ENCODE measurements at regions not wholly inside any gene's neighbourhood (a gene's known extent, or its start where the extent isn't known, plus 50 kb on each side); places are given as distances from the start of the nearest gene placed in this dataset.

- DNase-seq (ENCODE audit: extremely low read depth, low read depth): no peak
- TF ChIP-seq CTCF (IDR thresholded peaks at IDR 0.05; ENCODE audit: low read depth, low read length, missing control alignments): no peak
- no peak overlapping the region for H3K4me3 ChIP-seq (replicated peaks; ENCODE audit: low read depth, low read length)
These were observed 706.6 kb downstream of the INHBA start for GRCh38 chr7:40996233-40996677.

DNA sequence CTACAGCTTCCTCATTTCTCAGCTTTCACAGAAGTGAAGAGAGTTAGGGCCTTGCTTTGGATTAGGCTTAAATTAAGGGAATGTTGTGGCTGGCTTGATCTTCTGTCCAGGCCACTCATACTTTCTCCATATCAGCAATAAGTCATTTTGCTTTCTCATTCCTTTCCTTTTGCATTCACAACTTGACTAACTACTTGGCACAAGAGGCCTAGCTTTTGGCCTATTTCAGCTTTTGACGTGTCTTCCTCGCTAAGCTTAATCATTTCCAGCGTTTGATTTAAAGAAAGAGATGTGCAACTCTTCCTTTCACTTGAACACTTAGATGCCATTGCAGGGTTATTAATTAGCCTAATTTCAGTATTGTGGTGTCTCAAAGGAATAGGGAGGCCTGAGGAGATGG lies 712.0 kb downstream of the INHBA start:
- DNase-seq (ENCODE audit: extremely low read depth, low read depth): no peak
- TF ChIP-seq CTCF (IDR thresholded peaks at IDR 0.05; ENCODE audit: low read depth, low read length, missing control alignments): no peak
- H3K4me3 ChIP-seq (replicated peaks; ENCODE audit: low read depth, low read length): no peak overlapping the region

DNA sequence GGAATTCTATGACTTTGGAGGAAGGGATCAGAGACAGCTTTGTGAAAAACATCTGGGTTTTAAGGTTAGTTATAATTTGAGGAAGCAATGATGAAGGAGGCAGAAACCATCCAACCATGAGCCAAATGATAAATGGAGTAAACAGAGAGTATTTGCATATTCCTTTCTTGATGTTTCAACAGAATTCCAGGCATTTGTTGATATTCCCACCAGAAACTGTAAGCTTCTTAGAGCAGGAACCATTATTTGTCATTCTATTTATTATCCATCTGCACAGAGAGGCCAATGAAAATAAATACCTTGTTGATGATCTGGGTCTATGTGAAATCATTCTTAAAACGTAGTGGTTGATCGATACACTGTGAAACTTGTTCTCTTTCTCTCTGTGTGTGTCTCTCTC lies 715.3 kb downstream of the INHBA start:
- no peak for TF ChIP-seq CTCF (IDR thresholded peaks at IDR 0.05; ENCODE audit: low read depth, low read length, missing control alignments)
- DNase-seq (ENCODE audit: extremely low read depth, low read depth): no peak
- H3K4me3 ChIP-seq (replicated peaks; ENCODE audit: low read depth, low read length): no peak overlapping the region

GRCh38 chr7:40986351-40986873 lies 716.5 kb downstream of the INHBA start:
- no peak for TF ChIP-seq CTCF (IDR thresholded peaks at IDR 0.05; ENCODE audit: low read depth, low read length, missing control alignments)
- DNase-seq (ENCODE audit: extremely low read depth, low read depth): no peak
- no peak overlapping the region for H3K4me3 ChIP-seq (replicated peaks; ENCODE audit: low read depth, low read length)

DNA sequence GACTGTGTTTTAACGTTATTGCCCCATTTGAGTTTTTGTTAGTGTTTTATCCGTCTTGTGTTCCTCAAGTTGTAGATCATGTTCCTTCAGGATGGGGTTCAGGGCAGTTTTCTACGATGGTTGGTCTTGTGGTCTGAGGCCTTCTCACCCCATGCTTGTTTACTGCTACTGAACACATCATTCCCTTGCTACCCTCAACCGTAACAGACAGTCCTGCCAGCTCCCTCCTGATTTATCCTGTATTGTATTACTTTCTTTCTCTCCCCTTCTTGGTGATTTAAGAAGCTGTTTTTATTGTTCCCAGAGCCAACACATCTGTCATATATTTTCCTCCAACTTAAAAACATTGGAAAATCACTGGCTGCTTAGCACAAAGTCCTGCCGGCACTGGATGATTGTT lies 719.8 kb downstream of the INHBA start:
- no peak for TF ChIP-seq CTCF (IDR thresholded peaks at IDR 0.05; ENCODE audit: low read depth, low read length, missing control alignments)
- no peak for DNase-seq (ENCODE audit: extremely low read depth, low read depth)
- H3K4me3 ChIP-seq (replicated peaks; ENCODE audit: low read depth, low read length): no peak overlapping the region

- no peak overlapping the region for H3K4me3 ChIP-seq (replicated peaks; ENCODE audit: low read depth, low read length)
- no peak for TF ChIP-seq CTCF (IDR thresholded peaks at IDR 0.05; ENCODE audit: low read depth, low read length, missing control alignments)
- no peak for DNase-seq (ENCODE audit: extremely low read depth, low read depth)
These were observed 723.6 kb downstream of the INHBA start for GRCh38 chr7:40979296-40979695.

GRCh38 chr7:40978047-40978446 lies 724.8 kb downstream of the INHBA start:
- no peak for DNase-seq (ENCODE audit: extremely low read depth, low read depth)
- H3K4me3 ChIP-seq (replicated peaks; ENCODE audit: low read depth, low read length): no peak overlapping the region
- TF ChIP-seq CTCF (IDR thresholded peaks at IDR 0.05; ENCODE audit: low read depth, low read length, missing control alignments): no peak

Measured in HFF-Myc (cell line).